Spleen (tissue), 7 donors: ENCODE measurements at regions not wholly inside any gene's neighbourhood (a gene's known extent, or its start where the extent isn't known, plus 50 kb on each side); places are given as distances from the start of the nearest gene placed in this dataset.

Experiments used
- CTCF ChIP-seq, 11 experiments: fragments of 200-600 bp in 7 of 11; fragments of 450-650 bp in 4 of 11; sonication (generic) in 4 of 11; IDR thresholded peaks in 8 of 11; conservative IDR thresholded peaks in 3 of 11; 1 replicate in 7 of 11; 2 replicates in 4 of 11; pipeline versions ENCODE4 v1.4.0 to v1.8.0; 2016 to 2021; ENCODE audit warnings: antibody characterized with exemption in 11 of 11, inconsistent platforms in 4 of 11, mild to moderate bottlenecking in 1 of 11
- POLR2A ChIP-seq, 3 donors: fragments of 450-650 bp; IDR thresholded peaks; one replicate each; pipeline ENCODE4 v1.5.1; 2017; ENCODE audit warnings: antibody characterized with exemption in 3 of 3, mild to moderate bottlenecking in 1 of 3
- donor health status: DM: no; HTN: no; CAD: no; lungs with moderate emphysema.
- donor health status: DM: no; HTN: no; CAD: no.
- donor health status: DM: no; HTN: no; CAD: no.

- TF ChIP-seq CTCF (IDR thresholded peaks at IDR 0.05 in 8 of 11, conservative IDR thresholded peaks at IDR 0.05 in 3 of 11) (no peak), POLR2A (IDR thresholded peaks at IDR 0.05) (no peak)
These were observed 458.0 kb upstream of the RIOK2 start for GRCh38 chr5:97641081-97641480.
